Fibroblast of lung (primary cell): ENCODE measurements at regions not wholly inside any gene's neighbourhood (a gene's known extent, or its start where the extent isn't known, plus 50 kb on each side); places are given as distances from the start of the nearest gene placed in this dataset.

Source experiments
- DNase-seq, 2 donors: peaks; one replicate each; pipeline versions ENCODE4 v3.0.0 to v3.0.0-alpha.2; 2010; ENCODE audit warnings: low read depth in 2 of 2
- H2AFZ ChIP-seq: 2 replicates; pipeline ENCODE4 v1.5.1; 2012; ENCODE audit warnings: low read length, control low read depth, inconsistent platforms
- H3K27ac ChIP-seq: 2 replicates; pipeline ENCODE4 v1.5.1; 2011; ENCODE audit warnings: low read length, control low read depth; ENCODE audit not compliant: insufficient read depth
- H3K27me3 ChIP-seq: 2 replicates; pipeline ENCODE4 v1.5.1; 2011; ENCODE audit warnings: mild to moderate bottlenecking, low read length; ENCODE audit not compliant: control insufficient read depth, insufficient read depth
- H3K36me3 ChIP-seq: 2 replicates; pipeline ENCODE4 v1.5.1; 2011; ENCODE audit warnings: low read length; ENCODE audit not compliant: control insufficient read depth, insufficient read depth
- H3K4me1 ChIP-seq: 2 replicates; pipeline ENCODE4 v1.5.1; 2011; ENCODE audit warnings: low read length; ENCODE audit not compliant: control insufficient read depth, insufficient read depth; ENCODE audit errors: extremely low read depth
- H3K4me2 ChIP-seq: 2 replicates; pipeline ENCODE4 v1.5.1; 2011; ENCODE audit warnings: low read length, control low read depth; ENCODE audit not compliant: insufficient read depth; ENCODE audit errors: extremely low read depth
- H3K4me3 ChIP-seq, 4 experiments: fragments of 200-600 bp in 1 of 4; sonication (generic) in 1 of 4; replicated peaks in 1 of 4; 2 replicates each; pipeline ENCODE4 v1.5.1; 2011 to 2016; ENCODE audit warnings: low read length in 4 of 4, low read depth in 3 of 4, mild to moderate bottlenecking in 3 of 4, control low read depth in 2 of 4, inconsistent platforms in 1 of 4, mixed read lengths in 1 of 4; ENCODE audit not compliant: insufficient read depth in 1 of 4; ENCODE audit errors: control extremely low read depth in 1 of 4
- H3K79me2 ChIP-seq: 2 replicates; pipeline ENCODE4 v1.5.1; 2012; ENCODE audit warnings: mild to moderate bottlenecking, low read length, inconsistent platforms; ENCODE audit not compliant: control insufficient read depth, insufficient read depth
- H3K9ac ChIP-seq: 2 replicates; pipeline ENCODE4 v1.5.1; 2011; ENCODE audit warnings: mild to moderate bottlenecking, low read length, control low read depth; ENCODE audit not compliant: insufficient read depth
- H3K9me3 ChIP-seq: 2 replicates; pipeline ENCODE4 v1.5.1; 2012; ENCODE audit warnings: low read depth, low read length; ENCODE audit not compliant: control insufficient read depth, insufficient read depth
- H4K20me1 ChIP-seq: 2 replicates; pipeline ENCODE4 v1.5.1; 2011; ENCODE audit warnings: low read length; ENCODE audit not compliant: control insufficient read depth, insufficient read depth; ENCODE audit errors: extremely low read depth
- CTCF ChIP-seq, 2 donors: IDR thresholded peaks in 1 of 2; conservative IDR thresholded peaks in 1 of 2; 1 replicate in 1 of 2; 2 replicates in 1 of 2; pipeline ENCODE4 v1.5.1; 2011 to 2012; ENCODE audit warnings: low read length in 2 of 2, control low read depth in 1 of 2, inconsistent platforms in 1 of 2, low read depth in 1 of 2, mild to moderate bottlenecking in 1 of 2
- EZH2 ChIP-seq: IDR thresholded peaks from 2 replicates; pipeline ENCODE4 v1.5.1; 2012; ENCODE audit warnings: low read length, control low read depth, mild to moderate bottlenecking; ENCODE audit errors: missing control alignments

- Histone ChIP-seq H4K20me1 (no peaks in the 10 kb centered on the region), H3K9ac (no peak overlapping the region), H3K36me3 (no peaks in the 10 kb centered on the region), H2AFZ (no peak overlapping the region), H3K27me3 (no peaks in the 10 kb centered on the region), H3K9me3 (no peaks in the 10 kb centered on the region), H3K4me1 (peaks cover 4% of the 10 kb centered on the region), H3K27ac (no peak overlapping the region), H3K4me3 (no peak overlapping the region), H3K79me2 (no peaks in the 10 kb centered on the region), H3K4me2 (no peak overlapping the region)
- no peak for TF ChIP-seq EZH2
- no peak for TF ChIP-seq CTCF (conservative IDR thresholded peaks at IDR 0.05 in 1 of 2, IDR thresholded peaks at IDR 0.05 in 1 of 2; ENCODE audit: low read depth in 1 of 2, low read length in 2 of 2)
- no peak for DNase-seq
These were observed 73.9 kb upstream of the HK2 start for GRCh38 chr2:74759986-74760385.

GRCh38 chr2:74760875-74761630 is 72.9 kb upstream of the HK2 start:
- Histone ChIP-seq H4K20me1 (no peaks in the 10 kb centered on the region), H3K4me1 (peaks cover 4% of the 10 kb centered on the region), H3K79me2 (no peaks in the 10 kb centered on the region), H3K27me3 (no peaks in the 10 kb centered on the region), H3K27ac (no peak overlapping the region), H3K36me3 (no peaks in the 10 kb centered on the region), H3K4me2 (no peak overlapping the region), H3K9ac (no peak overlapping the region), H3K9me3 (no peaks in the 10 kb centered on the region), H2AFZ (no peak overlapping the region), H3K4me3 (no peak overlapping the region)
- DNase-seq: no peak
- no peak for TF ChIP-seq CTCF (conservative IDR thresholded peaks at IDR 0.05 in 1 of 2, IDR thresholded peaks at IDR 0.05 in 1 of 2; ENCODE audit: low read depth in 1 of 2, low read length in 2 of 2)
- TF ChIP-seq EZH2: no peak

GRCh38 chr2:74762789-74763188 is 71.1 kb upstream of the HK2 start:
- no peak overlapping the region for H3K4me3 ChIP-seq
- H3K27ac ChIP-seq: no peak overlapping the region
- H3K79me2 ChIP-seq: no peaks in the 10 kb centered on the region
- no peak overlapping the region for H3K4me2 ChIP-seq
- no peak for TF ChIP-seq CTCF (conservative IDR thresholded peaks at IDR 0.05 in 1 of 2, IDR thresholded peaks at IDR 0.05 in 1 of 2; ENCODE audit: low read depth in 1 of 2, low read length in 2 of 2)
- H2AFZ ChIP-seq: no peak overlapping the region
- no peak for DNase-seq
- no peaks in the 10 kb centered on the region for H4K20me1 ChIP-seq
- H3K9me3 ChIP-seq: no peaks in the 10 kb centered on the region
- H3K4me1 ChIP-seq: peaks cover 4% of the 10 kb centered on the region
- H3K36me3 ChIP-seq: no peaks in the 10 kb centered on the region
- H3K9ac ChIP-seq: no peak overlapping the region
- no peaks in the 10 kb centered on the region for H3K27me3 ChIP-seq
